ENCODE measurements at regions not wholly inside any gene's neighbourhood (a gene's known extent, or its start where the extent isn't known, plus 50 kb on each side); places are given as distances from the start of the nearest gene placed in this dataset.

DNA sequence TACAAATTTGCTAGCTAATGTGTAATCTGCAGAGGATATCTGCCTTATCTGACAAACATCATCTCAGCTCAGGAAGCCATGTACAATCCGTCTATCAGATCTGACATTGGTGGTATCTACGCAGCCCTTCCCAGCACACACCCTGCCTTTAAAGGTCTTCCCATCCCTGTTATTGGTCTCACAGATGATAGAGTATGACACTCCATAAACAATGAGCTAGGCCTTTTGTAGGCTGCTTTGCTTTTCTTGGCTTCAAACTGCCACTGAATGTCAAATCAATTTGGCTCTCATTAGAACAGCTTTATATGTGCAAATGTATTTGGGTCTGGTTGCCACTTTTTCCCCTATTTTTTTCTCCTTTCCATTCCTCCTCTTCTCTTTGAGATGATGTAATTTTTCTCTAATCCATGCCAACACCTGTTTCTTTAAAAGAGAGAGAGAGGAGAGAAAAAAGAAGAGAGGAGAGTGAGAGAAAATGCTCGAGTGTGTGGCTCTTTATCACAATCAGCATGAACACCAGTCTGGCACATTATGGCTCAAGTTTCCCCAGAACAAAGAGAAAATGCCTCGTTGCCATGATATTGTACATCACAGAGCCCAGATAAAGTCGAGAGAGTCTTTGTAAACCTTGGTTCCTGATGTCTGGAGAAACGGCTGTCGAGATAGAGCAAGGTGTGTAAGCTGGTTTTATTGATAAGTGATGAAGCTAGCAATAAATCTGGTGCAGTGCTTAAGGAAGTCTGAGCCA, 80.8 kb upstream of the DPH6 start:
- TF ChIP-seq, protein P1, sequence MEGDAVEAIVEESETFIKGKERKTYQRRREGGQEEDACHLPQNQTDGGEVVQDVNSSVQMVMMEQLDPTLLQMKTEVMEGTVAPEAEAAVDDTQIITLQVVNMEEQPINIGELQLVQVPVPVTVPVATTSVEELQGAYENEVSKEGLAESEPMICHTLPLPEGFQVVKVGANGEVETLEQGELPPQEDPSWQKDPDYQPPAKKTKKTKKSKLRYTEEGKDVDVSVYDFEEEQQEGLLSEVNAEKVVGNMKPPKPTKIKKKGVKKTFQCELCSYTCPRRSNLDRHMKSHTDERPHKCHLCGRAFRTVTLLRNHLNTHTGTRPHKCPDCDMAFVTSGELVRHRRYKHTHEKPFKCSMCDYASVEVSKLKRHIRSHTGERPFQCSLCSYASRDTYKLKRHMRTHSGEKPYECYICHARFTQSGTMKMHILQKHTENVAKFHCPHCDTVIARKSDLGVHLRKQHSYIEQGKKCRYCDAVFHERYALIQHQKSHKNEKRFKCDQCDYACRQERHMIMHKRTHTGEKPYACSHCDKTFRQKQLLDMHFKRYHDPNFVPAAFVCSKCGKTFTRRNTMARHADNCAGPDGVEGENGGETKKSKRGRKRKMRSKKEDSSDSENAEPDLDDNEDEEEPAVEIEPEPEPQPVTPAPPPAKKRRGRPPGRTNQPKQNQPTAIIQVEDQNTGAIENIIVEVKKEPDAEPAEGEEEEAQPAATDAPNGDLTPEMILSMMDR (IDR thresholded peaks at IDR 0.05; ENCODE audit: low read depth, low read length, poor library complexity, severe bottlenecking): no peak
- TF ChIP-seq EZH2phosphoT487 (IDR thresholded peaks at IDR 0.05; ENCODE audit: borderline replicate concordance, low read length): no peak
